Peyer's patch (tissue), 4 donors: ENCODE measurements at regions not wholly inside any gene's neighbourhood (a gene's known extent, or its start where the extent isn't known, plus 50 kb on each side); places are given as distances from the start of the nearest gene placed in this dataset.

Experiments used
- CTCF ChIP-seq, 6 experiments: fragments of 450-650 bp in 4 of 6; fragments of 200-600 bp in 2 of 6; sonication (generic) in 1 of 6; IDR thresholded peaks; one replicate each; pipeline ENCODE4 v1.5.1; 2017 to 2019; ENCODE audit warnings: antibody characterized with exemption in 6 of 6, mild to moderate bottlenecking in 3 of 6, moderate library complexity in 1 of 6
- POLR2A ChIP-seq, 2 donors: fragments of 450-650 bp; IDR thresholded peaks; one replicate each; pipeline ENCODE4 v1.5.1; 2017; ENCODE audit warnings: antibody characterized with exemption in 2 of 2, mild to moderate bottlenecking in 2 of 2, moderate library complexity in 2 of 2

DNA sequence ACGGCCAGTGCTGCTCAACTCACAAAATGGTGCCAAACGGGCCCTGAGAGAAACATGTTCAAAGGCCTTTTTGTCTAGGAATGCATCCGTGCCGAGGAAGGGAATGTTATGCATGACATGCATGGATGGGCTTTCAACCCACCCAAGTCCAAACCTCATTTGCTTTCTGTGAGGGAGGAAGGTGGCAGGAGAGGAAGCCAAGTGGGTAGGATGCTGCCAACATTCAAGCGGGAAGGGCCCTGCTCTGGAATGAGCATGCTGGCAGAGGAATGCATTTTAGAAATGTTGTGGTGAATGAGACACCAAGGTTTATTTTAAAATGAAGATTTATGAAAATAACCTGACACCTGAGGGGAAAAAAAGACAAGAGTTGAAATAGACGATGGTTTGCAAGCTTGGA lies 479.1 kb downstream of the CCDC171 start:
- TF ChIP-seq CTCF (IDR thresholded peaks at IDR 0.05) (no peak), POLR2A (IDR thresholded peaks at IDR 0.05) (no peak)
